ENCODE measurements at regions not wholly inside any gene's neighbourhood (a gene's known extent, or its start where the extent isn't known, plus 50 kb on each side); places are given as distances from the start of the nearest gene placed in this dataset.

GRCh38 chrX:94961730-94962129, 1287.7 kb downstream of the FAM133A start:
- Histone ChIP-seq H3K4me1 (no peaks in the 10 kb centered on the region), H3K4me3 (no peak overlapping the region), H3K9me3 (no peaks in the 10 kb centered on the region), H3K36me3 (no peaks in the 10 kb centered on the region), H3K27me3 (no peaks in the 10 kb centered on the region), H3K27ac (no peak overlapping the region)
- no peak for DNase-seq
- 75 to 78% methylated on average over 2 of the region's 2 CpGs for WGBS, 2 donors
- intact Hi-C loops (cut with DNase I), result no loop called here
- TF ChIP-seq POLR2A (IDR thresholded peaks at IDR 0.05), result no peak
- no peak for TF ChIP-seq EP300 (IDR thresholded peaks at IDR 0.05)
- TF ChIP-seq POLR2AphosphoS5 (IDR thresholded peaks at IDR 0.05), result no peak
- TF ChIP-seq, protein P1, sequence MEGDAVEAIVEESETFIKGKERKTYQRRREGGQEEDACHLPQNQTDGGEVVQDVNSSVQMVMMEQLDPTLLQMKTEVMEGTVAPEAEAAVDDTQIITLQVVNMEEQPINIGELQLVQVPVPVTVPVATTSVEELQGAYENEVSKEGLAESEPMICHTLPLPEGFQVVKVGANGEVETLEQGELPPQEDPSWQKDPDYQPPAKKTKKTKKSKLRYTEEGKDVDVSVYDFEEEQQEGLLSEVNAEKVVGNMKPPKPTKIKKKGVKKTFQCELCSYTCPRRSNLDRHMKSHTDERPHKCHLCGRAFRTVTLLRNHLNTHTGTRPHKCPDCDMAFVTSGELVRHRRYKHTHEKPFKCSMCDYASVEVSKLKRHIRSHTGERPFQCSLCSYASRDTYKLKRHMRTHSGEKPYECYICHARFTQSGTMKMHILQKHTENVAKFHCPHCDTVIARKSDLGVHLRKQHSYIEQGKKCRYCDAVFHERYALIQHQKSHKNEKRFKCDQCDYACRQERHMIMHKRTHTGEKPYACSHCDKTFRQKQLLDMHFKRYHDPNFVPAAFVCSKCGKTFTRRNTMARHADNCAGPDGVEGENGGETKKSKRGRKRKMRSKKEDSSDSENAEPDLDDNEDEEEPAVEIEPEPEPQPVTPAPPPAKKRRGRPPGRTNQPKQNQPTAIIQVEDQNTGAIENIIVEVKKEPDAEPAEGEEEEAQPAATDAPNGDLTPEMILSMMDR (IDR thresholded peaks at IDR 0.05), result no peak

DNA sequence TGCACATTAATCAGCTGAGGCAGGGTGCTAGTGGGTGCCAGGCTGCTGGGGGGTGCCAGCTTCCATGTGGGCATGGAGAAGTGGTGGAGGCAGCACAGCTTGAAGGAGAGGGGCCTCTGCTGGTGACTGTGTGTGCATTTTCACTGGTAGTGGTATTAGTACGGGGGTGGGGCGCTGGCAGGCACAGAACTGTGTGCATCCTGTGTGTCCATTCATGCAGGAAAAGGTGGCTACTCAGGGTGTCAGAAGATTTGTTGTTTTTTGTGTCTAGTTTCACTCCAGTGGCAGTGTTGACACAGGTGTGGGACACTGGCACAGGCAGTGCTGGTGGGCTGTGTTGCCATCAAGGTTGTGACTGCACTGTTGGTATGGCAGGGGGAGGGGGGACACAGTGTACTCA, 1303.6 kb downstream of the FAM133A start:
- intact Hi-C loops (cut with DNase I), result no loop called here

GRCh38 chrX:94977986-94978385, 1304.0 kb downstream of the FAM133A start:
- TF ChIP-seq POLR2AphosphoS5 (IDR thresholded peaks at IDR 0.05), result no peak
- no peak for TF ChIP-seq POLR2A (IDR thresholded peaks at IDR 0.05)
- no peak for TF ChIP-seq EP300 (IDR thresholded peaks at IDR 0.05)
- TF ChIP-seq, protein P1 (IDR thresholded peaks at IDR 0.05), result no peak
- H3K27ac ChIP-seq, result no peak overlapping the region
- no peaks in the 10 kb centered on the region for H3K36me3 ChIP-seq
- H3K4me1 ChIP-seq, result no peaks in the 10 kb centered on the region
- H3K4me3 ChIP-seq, result no peak overlapping the region
- no peaks in the 10 kb centered on the region for H3K9me3 ChIP-seq
- H3K27me3 ChIP-seq, result no peaks in the 10 kb centered on the region
- 73 to 83% methylated on average over 4 of the region's 4 CpGs for WGBS, 2 donors
- intact Hi-C loops (cut with DNase I), result no loop called here
- no peak for DNase-seq

More for the DNA sequence above, 1303.6 kb downstream of the FAM133A start:
- no peak overlapping the region for H3K27ac ChIP-seq
- no peak overlapping the region for H3K4me3 ChIP-seq
- no peaks in the 10 kb centered on the region for H3K9me3 ChIP-seq
- no peaks in the 10 kb centered on the region for H3K27me3 ChIP-seq
- TF ChIP-seq, protein P1 (IDR thresholded peaks at IDR 0.05), result no peak
- no peak for TF ChIP-seq POLR2A (IDR thresholded peaks at IDR 0.05)
- no peak for TF ChIP-seq POLR2AphosphoS5 (IDR thresholded peaks at IDR 0.05)
- TF ChIP-seq EP300 (IDR thresholded peaks at IDR 0.05), result no peak
- H3K4me1 ChIP-seq, result no peaks in the 10 kb centered on the region
- no peaks in the 10 kb centered on the region for H3K36me3 ChIP-seq
- no peak for DNase-seq
- 83 to 95% methylated on average over 2 of the region's 2 CpGs for WGBS, 2 donors

Small RNA genes in the stretch of these regions (small RNA-seq; reads per million reads assigned to genes)
- 0 reads per million in 3 donors for gene RF00019

All from sigmoid colon (tissue), 6 donors.